ENCODE measurements at regions not wholly inside any gene's neighbourhood (a gene's known extent, or its start where the extent isn't known, plus 50 kb on each side); places are given as distances from the start of the nearest gene placed in this dataset.
"Not testable (repeated sequence)": the region's sequence is repeated elsewhere in the genome, so short reads cannot be mapped to it uniquely, and the experiment has no call there.

- TF ChIP-seq, protein P1, sequence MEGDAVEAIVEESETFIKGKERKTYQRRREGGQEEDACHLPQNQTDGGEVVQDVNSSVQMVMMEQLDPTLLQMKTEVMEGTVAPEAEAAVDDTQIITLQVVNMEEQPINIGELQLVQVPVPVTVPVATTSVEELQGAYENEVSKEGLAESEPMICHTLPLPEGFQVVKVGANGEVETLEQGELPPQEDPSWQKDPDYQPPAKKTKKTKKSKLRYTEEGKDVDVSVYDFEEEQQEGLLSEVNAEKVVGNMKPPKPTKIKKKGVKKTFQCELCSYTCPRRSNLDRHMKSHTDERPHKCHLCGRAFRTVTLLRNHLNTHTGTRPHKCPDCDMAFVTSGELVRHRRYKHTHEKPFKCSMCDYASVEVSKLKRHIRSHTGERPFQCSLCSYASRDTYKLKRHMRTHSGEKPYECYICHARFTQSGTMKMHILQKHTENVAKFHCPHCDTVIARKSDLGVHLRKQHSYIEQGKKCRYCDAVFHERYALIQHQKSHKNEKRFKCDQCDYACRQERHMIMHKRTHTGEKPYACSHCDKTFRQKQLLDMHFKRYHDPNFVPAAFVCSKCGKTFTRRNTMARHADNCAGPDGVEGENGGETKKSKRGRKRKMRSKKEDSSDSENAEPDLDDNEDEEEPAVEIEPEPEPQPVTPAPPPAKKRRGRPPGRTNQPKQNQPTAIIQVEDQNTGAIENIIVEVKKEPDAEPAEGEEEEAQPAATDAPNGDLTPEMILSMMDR (IDR thresholded peaks at IDR 0.05): no peak
- intact Hi-C loops (cut with DNase I; ENCODE audit: low total_unique reads): no loop called here
These were observed 50.9 kb downstream of the ANXA2R start for GRCh38 chr5:42989190-42989589.

GRCh38 chr5:42988568-42988967, 51.6 kb downstream of the ANXA2R start:
- intact Hi-C loops (cut with DNase I; ENCODE audit: low total_unique reads): no loop called here
- Histone ChIP-seq H3K27ac (no peak overlapping the region), H3K9me3 (no peaks in the 10 kb centered on the region), H3K36me3 (no peaks in the 10 kb centered on the region), H3K4me3 (no peak overlapping the region), H3K27me3 (no peaks in the 10 kb centered on the region), H3K4me1 (no peaks in the 10 kb centered on the region)
- TF ChIP-seq, protein P1 (IDR thresholded peaks at IDR 0.05): no peak
- DNase-seq: no peak

More at GRCh38 chr5:42989190-42989589, 50.9 kb downstream of the ANXA2R start:
- H3K36me3 ChIP-seq: no peaks in the 10 kb centered on the region
- H3K4me1 ChIP-seq: peaks cover 0 to under 1% (median 0%) of the 10 kb centered on the region in 4 donors
- no peak overlapping the region for H3K4me3 ChIP-seq
- H3K9me3 ChIP-seq: no peaks in the 10 kb centered on the region
- H3K27me3 ChIP-seq: no peaks in the 10 kb centered on the region
- DNase-seq: no peak
- H3K27ac ChIP-seq: no peak overlapping the region

- DNase-seq: no peak
- TF ChIP-seq, protein P1 (IDR thresholded peaks at IDR 0.05): no peak
- no peak overlapping the region for H3K27ac ChIP-seq
- H3K36me3 ChIP-seq: no peaks in the 10 kb centered on the region
- intact Hi-C loops (cut with DNase I; ENCODE audit: low total_unique reads): no loop called here
- H3K4me1 ChIP-seq: no peaks in the 10 kb centered on the region
- no peaks in the 10 kb centered on the region for H3K27me3 ChIP-seq
- no peaks in the 10 kb centered on the region for H3K9me3 ChIP-seq
- no peak overlapping the region for H3K4me3 ChIP-seq
These were observed 54.7 kb downstream of the ANXA2R start for GRCh38 chr5:42985129-42986037.

- no peaks in the 10 kb centered on the region for H3K36me3 ChIP-seq
- H3K27ac ChIP-seq: no peak overlapping the region
- no peaks in the 10 kb centered on the region for H3K4me1 ChIP-seq
- H3K9me3 ChIP-seq: no peaks in the 10 kb centered on the region
- no peaks in the 10 kb centered on the region for H3K27me3 ChIP-seq
- H3K4me3 ChIP-seq: no peak overlapping the region
- DNase-seq: no peak
- TF ChIP-seq, protein P1 (IDR thresholded peaks at IDR 0.05): no peak
- intact Hi-C loops (cut with DNase I; ENCODE audit: low total_unique reads): no loop called here
These were observed 55.8 kb downstream of the ANXA2R start for GRCh38 chr5:42984307-42984706.

DNA sequence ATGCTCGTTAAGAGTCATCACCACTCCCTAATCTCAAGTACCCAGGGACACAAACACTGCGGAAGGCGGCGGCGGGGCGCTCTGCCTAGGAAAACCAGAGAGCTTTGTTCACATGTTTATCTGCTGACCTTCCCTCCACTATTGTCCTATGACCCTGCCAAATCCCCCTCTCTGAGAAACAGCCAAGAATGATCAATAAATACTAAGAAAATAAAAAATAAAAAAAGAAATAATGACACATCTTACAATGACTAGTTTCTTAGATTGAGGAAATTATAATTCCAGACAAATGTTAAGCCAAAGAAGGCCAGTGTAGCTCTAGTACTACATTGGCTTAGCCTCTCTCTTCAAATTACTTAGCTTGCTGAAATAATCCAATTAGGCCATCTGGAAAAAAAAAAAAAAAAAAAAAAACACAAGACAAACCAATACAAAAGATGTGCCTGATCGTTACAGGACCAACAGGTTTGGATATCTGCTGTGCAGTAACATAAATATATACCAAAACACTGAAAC, 58.0 kb downstream of the ANXA2R start:
- no peaks in the 10 kb centered on the region for H3K9me3 ChIP-seq
- no peak for DNase-seq
- no peaks in the 10 kb centered on the region for H3K27me3 ChIP-seq
- no peaks in the 10 kb centered on the region for H3K4me1 ChIP-seq
- no peak overlapping the region for H3K27ac ChIP-seq
- intact Hi-C loops (cut with DNase I; ENCODE audit: low total_unique reads): no loop called here
- H3K36me3 ChIP-seq: no peaks in the 10 kb centered on the region
- no peak overlapping the region for H3K4me3 ChIP-seq
- TF ChIP-seq, protein P1 (IDR thresholded peaks at IDR 0.05): no peak

DNA sequence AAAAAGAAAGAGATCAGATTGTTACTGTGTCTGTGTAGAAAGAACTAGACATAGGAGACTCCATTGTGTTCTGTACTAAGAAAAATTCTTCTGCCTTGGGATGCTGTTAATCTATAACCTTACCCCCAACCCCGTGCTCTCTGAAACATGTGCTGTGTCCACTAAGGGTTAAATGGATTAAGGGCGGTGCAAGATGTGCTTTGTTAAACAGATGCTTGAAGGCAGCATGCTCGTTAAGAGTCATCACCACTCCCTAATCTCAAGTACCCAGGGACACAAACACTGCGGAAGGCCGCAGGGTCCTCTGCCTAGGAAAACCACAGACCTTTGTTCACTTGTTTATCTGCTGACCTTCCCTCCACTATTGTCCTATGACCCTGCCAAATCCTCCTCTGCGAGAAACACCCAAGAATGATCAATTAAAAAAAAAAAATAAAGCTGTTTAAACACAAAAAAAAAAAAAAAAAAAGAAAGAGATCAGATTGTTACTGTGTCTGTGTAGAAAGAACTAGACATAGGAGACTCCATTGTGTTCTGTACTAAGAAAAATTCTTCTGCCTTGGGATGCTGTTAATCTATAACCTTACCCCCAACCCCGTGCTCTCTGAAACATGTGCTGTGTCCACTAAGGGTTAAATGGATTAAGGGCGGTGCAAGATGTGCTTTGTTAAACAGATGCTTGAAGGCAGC, 58.6 kb downstream of the ANXA2R start:
- H3K27ac ChIP-seq; DNase-seq; H3K4me3 ChIP-seq; H3K36me3 ChIP-seq; H3K9me3 ChIP-seq; intact Hi-C loops (cut with DNase I; ENCODE audit: low total_unique reads); H3K27me3 ChIP-seq; H3K4me1 ChIP-seq: not testable (repeated sequence)

- H3K27me3 ChIP-seq; intact Hi-C loops (cut with DNase I; ENCODE audit: low total_unique reads); H3K27ac ChIP-seq; H3K9me3 ChIP-seq; H3K36me3 ChIP-seq; H3K4me3 ChIP-seq; DNase-seq; H3K4me1 ChIP-seq: not testable (repeated sequence)
These were observed 59.1 kb downstream of the ANXA2R start for GRCh38 chr5:42981015-42981414.

GRCh38 chr5:42980391-42980790, 59.7 kb downstream of the ANXA2R start:
- DNase-seq; H3K4me1 ChIP-seq; intact Hi-C loops (cut with DNase I; ENCODE audit: low total_unique reads): not testable (repeated sequence)

More at GRCh38 chr5:42980391-42980790, 59.7 kb downstream of the ANXA2R start:
- not testable (repeated sequence) for H3K4me3 ChIP-seq, H3K9me3 ChIP-seq, H3K27ac ChIP-seq, H3K27me3 ChIP-seq, H3K36me3 ChIP-seq

Data from tibial artery (tissue), 4 donors.